SK-N-SH (cell line): ENCODE measurements at regions not wholly inside any gene's neighbourhood (a gene's known extent, or its start where the extent isn't known, plus 50 kb on each side); places are given as distances from the start of the nearest gene placed in this dataset.

Source experiments
- CTCF ChIA-PET: fragments of 300-600, 350-600 bp; formaldehyde crosslinking; extraction: SDS; loops from one replicate; lab custom pipeline; 2021; lab: Yijun Ruan, JAX
- POLR2A ChIA-PET: fragments of 350-600 bp; sonication (Branson Sonifier 250); formaldehyde crosslinking; extraction: SDS; loops from one replicate; lab custom pipeline; 2020; ENCODE audit warnings: antibody characterized with exemption, inconsistent platforms; lab: Yijun Ruan, JAX
- DNase-seq: peaks from one replicate; pipeline ENCODE4 v3.0.0; 2012
- H2AFZ ChIP-seq: fragments of 200-600 bp; sonication (generic); 2 replicates; pipeline ENCODE4 v1.8.1; 2016; ENCODE audit warnings: antibody characterized with exemption, mild to moderate bottlenecking, low read depth
- H3F3A ChIP-seq: fragments of 200-600 bp; sonication (generic); replicated peaks from 2 replicates; pipeline ENCODE3; 2016; ENCODE audit warnings: antibody characterized with exemption, mild to moderate bottlenecking; ENCODE audit not compliant: insufficient read depth
- H3K27ac ChIP-seq, 2 experiments: fragments of 200-500 bp in 1 of 2; fragments of 200-600 bp in 1 of 2; sonication (Bioruptor generic) in 1 of 2; sonication (generic), shearing (Covaris generic) in 1 of 2; 2 replicates each; pipeline versions ENCODE4 v1.5.1 to v1.6.1; 2014 to 2016; ENCODE audit warnings: low read depth in 2 of 2, inconsistent platforms in 1 of 2, low read length in 1 of 2, mild to moderate bottlenecking in 1 of 2, mixed read lengths in 1 of 2
- H3K27me3 ChIP-seq: fragments of 200-600 bp; sonication (generic), shearing (Covaris generic); 2 replicates; pipeline ENCODE4 v1.6.1; 2016; ENCODE audit warnings: mixed run types; ENCODE audit not compliant: insufficient read depth
- H3K36me3 ChIP-seq, 2 experiments: fragments of 200-500 bp in 1 of 2; fragments of 200-600 bp in 1 of 2; sonication (Bioruptor generic) in 1 of 2; sonication (generic) in 1 of 2; replicated peaks in 1 of 2; 2 replicates each; pipeline versions ENCODE3 to v1.5.1; 2014 to 2016; ENCODE audit warnings: low read length in 1 of 2, mild to moderate bottlenecking in 1 of 2; ENCODE audit not compliant: insufficient read depth in 2 of 2, control insufficient read depth in 1 of 2
- H3K4me1 ChIP-seq, 2 experiments: fragments of 200-500 bp in 1 of 2; fragments of 200-600 bp in 1 of 2; sonication (Bioruptor generic) in 1 of 2; sonication (generic), shearing (Covaris generic) in 1 of 2; 2 replicates each; pipeline versions ENCODE4 v1.5.1 to v1.6.1; 2014 to 2016; ENCODE audit warnings: low read depth in 1 of 2, low read length in 1 of 2, mixed run types in 1 of 2; ENCODE audit not compliant: insufficient read depth in 2 of 2, control insufficient read depth in 1 of 2
- H3K4me2 ChIP-seq: fragments of 200-600 bp; sonication (generic), shearing (Covaris generic); 2 replicates; pipeline ENCODE4 v1.6.1; 2017; ENCODE audit warnings: mixed run types
- H3K4me3 ChIP-seq, 2 experiments: fragments of 200-500 bp in 1 of 2; fragments of 200-600 bp in 1 of 2; sonication (Bioruptor generic) in 1 of 2; sonication (generic), shearing (Covaris generic) in 1 of 2; 2 replicates each; pipeline versions ENCODE4 v1.5.1 to v1.8.1; 2014 to 2016; ENCODE audit warnings: low read depth in 2 of 2, inconsistent platforms in 1 of 2, low read length in 1 of 2, mild to moderate bottlenecking in 1 of 2, mixed read lengths in 1 of 2, moderate library complexity in 1 of 2
- H3K79me2 ChIP-seq: fragments of 200-600 bp; sonication (generic); 2 replicates; pipeline ENCODE4 v1.8.1; 2017; ENCODE audit warnings: mild to moderate bottlenecking; ENCODE audit not compliant: insufficient read depth
- H3K9ac ChIP-seq: fragments of 200-600 bp; sonication (generic); 2 replicates; pipeline ENCODE4 v1.6.1; 2017; ENCODE audit warnings: mixed run types
- H3K9me2 ChIP-seq: fragments of 200-600 bp; sonication (generic); 2 replicates; pipeline ENCODE4 v1.6.1; 2017; ENCODE audit warnings: mixed run types
- H3K9me3 ChIP-seq: fragments of 200-600 bp; sonication (generic); 2 replicates; pipeline ENCODE4 v1.6.1; 2017; ENCODE audit warnings: mixed run types, mild to moderate bottlenecking, moderate library complexity
- H4K20me1 ChIP-seq: fragments of 200-600 bp; sonication (generic); 2 replicates; pipeline ENCODE4 v1.6.1; 2017; ENCODE audit warnings: mild to moderate bottlenecking, mixed run types; ENCODE audit not compliant: insufficient read depth
- CTCF ChIP-seq: fragments of 200-600 bp; sonication (generic); IDR thresholded peaks from 2 replicates; pipeline ENCODE4 v1.6.1; 2017; ENCODE audit warnings: antibody characterized with exemption, mild to moderate bottlenecking, moderate library complexity
- ELF1 ChIP-seq: IDR thresholded peaks from 2 replicates; pipeline ENCODE4 v1.4.0; 2012
- FOSL2 ChIP-seq: IDR thresholded peaks from 2 replicates; pipeline ENCODE4 v1.4.0; 2012; ENCODE audit warnings: low read depth, mild to moderate bottlenecking, moderate library complexity, borderline replicate concordance
- FOXJ3 ChIP-seq: sonication (generic); formaldehyde crosslinking; IDR thresholded peaks from 2 replicates; pipeline ENCODE4 v1.5.1; 2020; ENCODE audit warnings: mild to moderate bottlenecking, missing genetic modification reagents
- FOXM1 ChIP-seq: IDR thresholded peaks from 2 replicates; pipeline ENCODE4 v1.4.0; 2012; ENCODE audit warnings: low read depth, mild to moderate bottlenecking
- GABPA ChIP-seq: IDR thresholded peaks from 2 replicates; pipeline ENCODE4 v1.4.0; 2012; ENCODE audit warnings: low read depth, mild to moderate bottlenecking
- GATA2 ChIP-seq: sonication (generic); formaldehyde crosslinking; IDR thresholded peaks from 2 replicates; pipeline ENCODE4 v1.5.0; 2020; ENCODE audit warnings: mild to moderate bottlenecking, missing genetic modification reagents
- MXI1 ChIP-seq: IDR thresholded peaks from 2 replicates; pipeline ENCODE4 v1.6.1; 2012; ENCODE audit warnings: mild to moderate bottlenecking, low read depth, low read length, improper control_type of control experiment
- NRF1 ChIP-seq: IDR thresholded peaks from 2 replicates; pipeline ENCODE4 v1.6.1; 2012; ENCODE audit warnings: low read depth, mild to moderate bottlenecking, low read length
- RXRA ChIP-seq: IDR thresholded peaks from 2 replicates; pipeline ENCODE4 v1.4.0; 2012; ENCODE audit warnings: low read depth, mild to moderate bottlenecking, borderline replicate concordance
- SIN3A ChIP-seq: IDR thresholded peaks from 2 replicates; pipeline ENCODE4 v1.6.1; 2012; ENCODE audit warnings: low read depth, mild to moderate bottlenecking, low read length, moderate library complexity, borderline replicate concordance
- SMC3 ChIP-seq: IDR thresholded peaks from 2 replicates; pipeline ENCODE4 v1.6.1; 2012; ENCODE audit warnings: low read depth, low read length, improper control_type of control experiment
- TAF1 ChIP-seq: IDR thresholded peaks from 2 replicates; pipeline ENCODE4 v1.6.1; 2012; ENCODE audit warnings: low read depth, mild to moderate bottlenecking, low read length, moderate library complexity, borderline replicate concordance
- TEAD4 ChIP-seq: IDR thresholded peaks from 2 replicates; pipeline ENCODE4 v1.4.0; 2012; ENCODE audit warnings: mild to moderate bottlenecking, borderline replicate concordance; ENCODE audit not compliant: insufficient read depth
- YY1 ChIP-seq: IDR thresholded peaks from 2 replicates; pipeline ENCODE4 v1.4.0; 2012; ENCODE audit warnings: low read depth, mild to moderate bottlenecking
- ZBTB33 ChIP-seq: IDR thresholded peaks from 2 replicates; pipeline ENCODE4 v1.4.0; 2012; ENCODE audit warnings: low read depth, borderline replicate concordance
- WGBS: methylation state at CpG from one replicate; pipeline ENCODE4 v1.1.6; 2017; ENCODE audit warnings: low lambda C conversion rate; 5-methylcytosine and 5-hydroxymethylcytosine counted together
- TF ChIP-seq, protein P1 (sequence below): IDR thresholded peaks from 2 replicates; pipeline ENCODE4 v1.6.1; 2012; ENCODE audit warnings: mild to moderate bottlenecking, low read depth, low read length, moderate library complexity
- TF ChIP-seq, protein P2 (sequence below): IDR thresholded peaks from 2 replicates; pipeline ENCODE4; 2012

GRCh38 chr11:131109790-131110189 is 193.5 kb upstream of the SNX19 start (continued):
- no peak for TF ChIP-seq SIN3A
- TF ChIP-seq ZBTB33 = no peak

DNA sequence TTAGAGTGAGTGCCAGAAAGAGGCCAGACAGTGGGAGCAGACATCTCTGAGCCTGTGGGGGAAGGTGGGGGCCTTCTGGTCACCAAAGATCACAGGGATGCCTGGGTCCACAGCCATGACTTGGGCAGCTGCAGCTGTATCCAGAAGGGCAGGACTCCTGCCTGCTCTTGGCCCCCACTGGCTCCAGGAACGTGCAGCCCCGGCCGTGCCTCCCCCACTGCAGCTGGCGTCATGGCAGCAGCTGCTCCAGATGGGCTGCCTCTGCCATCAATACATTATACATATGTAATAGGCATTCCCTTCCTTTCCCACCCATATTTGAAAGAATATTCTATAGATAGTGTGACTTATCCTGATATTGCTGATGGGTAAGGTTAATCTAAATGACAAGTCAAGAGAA is 195.5 kb upstream of the SNX19 start:
- no peak overlapping the region for H3K4me3 ChIP-seq

GRCh38 chr11:131118247-131118646 is 202.0 kb upstream of the SNX19 start:
- H3K9me2 ChIP-seq = no peaks in the 10 kb centered on the region
- no peak overlapping the region for H3K4me3 ChIP-seq
- no peak overlapping the region for H2AFZ ChIP-seq
- H3K27ac ChIP-seq = no peak overlapping the region
- no peak overlapping the region for H3K4me2 ChIP-seq
- H3K27me3 ChIP-seq = no peaks in the 10 kb centered on the region
- WGBS = 36% methylated on average over 3 of the region's 3 CpGs
- H3F3A ChIP-seq = no peaks in the 10 kb centered on the region
- no peaks in the 10 kb centered on the region for H4K20me1 ChIP-seq
- no peaks in the 10 kb centered on the region for H3K79me2 ChIP-seq
- H3K36me3 ChIP-seq = no peaks in the 10 kb centered on the region
- no peak overlapping the region for H3K9ac ChIP-seq
- CTCF ChIA-PET = interaction anchor here (1.5 kb wide), 1 partner anchor 54 kb away, joined by 5 read pairs; no protein-coding TSS in a partner anchor
- no peaks in the 10 kb centered on the region for H3K4me1 ChIP-seq
- DNase-seq = no peak
- POLR2A ChIA-PET = no interaction called here
- no peaks in the 10 kb centered on the region for H3K9me3 ChIP-seq
- TF ChIP-seq ELF1 = no peak
- no peak for TF ChIP-seq TEAD4
- TF ChIP-seq FOSL2 = no peak
- TF ChIP-seq, protein P1, sequence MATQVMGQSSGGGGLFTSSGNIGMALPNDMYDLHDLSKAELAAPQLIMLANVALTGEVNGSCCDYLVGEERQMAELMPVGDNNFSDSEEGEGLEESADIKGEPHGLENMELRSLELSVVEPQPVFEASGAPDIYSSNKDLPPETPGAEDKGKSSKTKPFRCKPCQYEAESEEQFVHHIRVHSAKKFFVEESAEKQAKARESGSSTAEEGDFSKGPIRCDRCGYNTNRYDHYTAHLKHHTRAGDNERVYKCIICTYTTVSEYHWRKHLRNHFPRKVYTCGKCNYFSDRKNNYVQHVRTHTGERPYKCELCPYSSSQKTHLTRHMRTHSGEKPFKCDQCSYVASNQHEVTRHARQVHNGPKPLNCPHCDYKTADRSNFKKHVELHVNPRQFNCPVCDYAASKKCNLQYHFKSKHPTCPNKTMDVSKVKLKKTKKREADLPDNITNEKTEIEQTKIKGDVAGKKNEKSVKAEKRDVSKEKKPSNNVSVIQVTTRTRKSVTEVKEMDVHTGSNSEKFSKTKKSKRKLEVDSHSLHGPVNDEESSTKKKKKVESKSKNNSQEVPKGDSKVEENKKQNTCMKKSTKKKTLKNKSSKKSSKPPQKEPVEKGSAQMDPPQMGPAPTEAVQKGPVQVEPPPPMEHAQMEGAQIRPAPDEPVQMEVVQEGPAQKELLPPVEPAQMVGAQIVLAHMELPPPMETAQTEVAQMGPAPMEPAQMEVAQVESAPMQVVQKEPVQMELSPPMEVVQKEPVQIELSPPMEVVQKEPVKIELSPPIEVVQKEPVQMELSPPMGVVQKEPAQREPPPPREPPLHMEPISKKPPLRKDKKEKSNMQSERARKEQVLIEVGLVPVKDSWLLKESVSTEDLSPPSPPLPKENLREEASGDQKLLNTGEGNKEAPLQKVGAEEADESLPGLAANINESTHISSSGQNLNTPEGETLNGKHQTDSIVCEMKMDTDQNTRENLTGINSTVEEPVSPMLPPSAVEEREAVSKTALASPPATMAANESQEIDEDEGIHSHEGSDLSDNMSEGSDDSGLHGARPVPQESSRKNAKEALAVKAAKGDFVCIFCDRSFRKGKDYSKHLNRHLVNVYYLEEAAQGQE = no peak
- TF ChIP-seq MXI1 = no peak
- no peak for TF ChIP-seq TAF1
- no peak for TF ChIP-seq NRF1
- TF ChIP-seq, protein P2, sequence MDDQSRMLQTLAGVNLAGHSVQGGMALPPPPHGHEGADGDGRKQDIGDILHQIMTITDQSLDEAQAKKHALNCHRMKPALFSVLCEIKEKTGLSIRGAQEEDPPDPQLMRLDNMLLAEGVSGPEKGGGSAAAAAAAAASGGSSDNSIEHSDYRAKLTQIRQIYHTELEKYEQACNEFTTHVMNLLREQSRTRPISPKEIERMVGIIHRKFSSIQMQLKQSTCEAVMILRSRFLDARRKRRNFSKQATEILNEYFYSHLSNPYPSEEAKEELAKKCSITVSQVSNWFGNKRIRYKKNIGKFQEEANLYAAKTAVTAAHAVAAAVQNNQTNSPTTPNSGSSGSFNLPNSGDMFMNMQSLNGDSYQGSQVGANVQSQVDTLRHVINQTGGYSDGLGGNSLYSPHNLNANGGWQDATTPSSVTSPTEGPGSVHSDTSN = no peak
- no peak for TF ChIP-seq FOXJ3 (CRISPR knock-in tag)

More for the DNA sequence above, 195.5 kb upstream of the SNX19 start:
- DNase-seq = no peak
- no peak overlapping the region for H3K27ac ChIP-seq
- H2AFZ ChIP-seq = no peak overlapping the region
- H3F3A ChIP-seq = no peaks in the 10 kb centered on the region
- no peaks in the 10 kb centered on the region for H4K20me1 ChIP-seq
- H3K9me3 ChIP-seq = no peaks in the 10 kb centered on the region
- no peaks in the 10 kb centered on the region for H3K9me2 ChIP-seq
- no peaks in the 10 kb centered on the region for H3K79me2 ChIP-seq
- ChIA-PET CTCF (interaction anchor here (1.2 kb wide), 1 partner anchor 30 kb away, joined by 3 read pairs; no protein-coding TSS in a partner anchor), POLR2A (no interaction called here)
- WGBS = 21% methylated on average over 4 of the region's 4 CpGs
- H3K4me2 ChIP-seq = no peak overlapping the region
- TF ChIP-seq GATA2 (CRISPR knock-in tag) = no peak
- no peak for TF ChIP-seq CTCF
- TF ChIP-seq FOXM1 = no peak
- no peak for TF ChIP-seq YY1
- no peak for TF ChIP-seq SMC3
- no peak for TF ChIP-seq GABPA
- no peak for TF ChIP-seq FOXJ3 (CRISPR knock-in tag)
- TF ChIP-seq RXRA = no peak
- H3K27me3 ChIP-seq = no peaks in the 10 kb centered on the region
- no peak overlapping the region for H3K9ac ChIP-seq
- H3K36me3 ChIP-seq = no peaks in the 10 kb centered on the region
- H3K4me1 ChIP-seq = no peaks in the 10 kb centered on the region
